GM13976 (cell line): ENCODE measurements at regions not wholly inside any gene's neighbourhood (a gene's known extent, or its start where the extent isn't known, plus 50 kb on each side); places are given as distances from the start of the nearest gene placed in this dataset.

Experiments used
- DNase-seq: peaks from one replicate; pipeline ENCODE4 v3.0.0; 2012; ENCODE audit warnings: low spot score
- in situ Hi-C: fragments of 300-500 bp; cut with MboI; formaldehyde crosslinking; loops from one replicate; pipeline ENCODE4 v1.12.0; 2022; ENCODE audit warnings: low sequenced_read_pairs, mixed read lengths, inconsistent platforms; ENCODE audit not compliant: unreplicated experiment
- TF ChIP-seq, protein P1 (sequence below): IDR thresholded peaks from 2 replicates; pipeline ENCODE4 v1.5.1; 2012; ENCODE audit warnings: borderline replicate concordance, mild to moderate bottlenecking; ENCODE audit not compliant: insufficient read depth; ENCODE audit errors: extremely low read depth, missing control alignments, control extremely low read depth

DNA sequence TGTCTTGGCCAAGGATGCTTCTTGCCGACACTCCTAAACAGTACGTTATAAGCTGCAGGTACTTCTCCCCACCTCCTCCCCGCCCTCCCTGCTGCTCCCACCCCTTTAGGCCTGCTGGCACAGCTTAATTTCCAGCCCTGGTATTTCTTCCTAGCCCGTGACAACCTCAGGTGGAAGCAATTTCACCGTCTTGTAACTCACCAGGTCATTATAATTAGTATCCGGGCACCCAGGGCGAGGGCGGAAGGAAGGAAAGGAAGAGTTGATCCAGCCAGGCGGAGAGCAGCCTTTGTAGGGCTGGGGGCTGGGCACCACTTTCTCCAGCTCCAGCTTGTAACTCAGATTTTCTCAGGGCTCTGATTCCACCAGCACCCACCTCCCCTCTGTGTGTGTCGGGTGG is 153.5 kb upstream of the CSF3R start:
- in situ Hi-C loops: no loop called here
- TF ChIP-seq, protein P1, sequence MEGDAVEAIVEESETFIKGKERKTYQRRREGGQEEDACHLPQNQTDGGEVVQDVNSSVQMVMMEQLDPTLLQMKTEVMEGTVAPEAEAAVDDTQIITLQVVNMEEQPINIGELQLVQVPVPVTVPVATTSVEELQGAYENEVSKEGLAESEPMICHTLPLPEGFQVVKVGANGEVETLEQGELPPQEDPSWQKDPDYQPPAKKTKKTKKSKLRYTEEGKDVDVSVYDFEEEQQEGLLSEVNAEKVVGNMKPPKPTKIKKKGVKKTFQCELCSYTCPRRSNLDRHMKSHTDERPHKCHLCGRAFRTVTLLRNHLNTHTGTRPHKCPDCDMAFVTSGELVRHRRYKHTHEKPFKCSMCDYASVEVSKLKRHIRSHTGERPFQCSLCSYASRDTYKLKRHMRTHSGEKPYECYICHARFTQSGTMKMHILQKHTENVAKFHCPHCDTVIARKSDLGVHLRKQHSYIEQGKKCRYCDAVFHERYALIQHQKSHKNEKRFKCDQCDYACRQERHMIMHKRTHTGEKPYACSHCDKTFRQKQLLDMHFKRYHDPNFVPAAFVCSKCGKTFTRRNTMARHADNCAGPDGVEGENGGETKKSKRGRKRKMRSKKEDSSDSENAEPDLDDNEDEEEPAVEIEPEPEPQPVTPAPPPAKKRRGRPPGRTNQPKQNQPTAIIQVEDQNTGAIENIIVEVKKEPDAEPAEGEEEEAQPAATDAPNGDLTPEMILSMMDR: no peak
- DNase-seq: no peak

DNA sequence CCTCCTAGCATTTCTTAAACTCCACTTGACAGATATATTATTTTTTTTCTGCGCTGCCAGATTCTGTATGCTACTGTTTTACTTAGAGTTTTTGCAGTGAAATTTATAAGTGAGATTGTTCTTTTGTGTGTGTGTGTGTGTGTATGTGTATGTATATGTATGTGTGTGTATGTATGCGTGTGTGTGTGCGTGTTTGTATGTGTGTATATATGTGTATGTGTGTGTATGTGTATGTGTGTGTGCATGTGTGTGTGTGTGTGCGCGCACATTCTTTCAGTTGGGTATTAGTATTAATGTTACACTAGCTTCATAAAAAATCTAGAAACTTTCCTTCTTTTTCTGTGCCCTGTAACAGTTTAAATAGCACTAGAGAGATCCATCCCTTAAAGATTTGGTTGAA is 152.6 kb upstream of the CSF3R start:
- DNase-seq: no peak
- TF ChIP-seq, protein P1: no peak
- in situ Hi-C loops: no loop called here

DNA sequence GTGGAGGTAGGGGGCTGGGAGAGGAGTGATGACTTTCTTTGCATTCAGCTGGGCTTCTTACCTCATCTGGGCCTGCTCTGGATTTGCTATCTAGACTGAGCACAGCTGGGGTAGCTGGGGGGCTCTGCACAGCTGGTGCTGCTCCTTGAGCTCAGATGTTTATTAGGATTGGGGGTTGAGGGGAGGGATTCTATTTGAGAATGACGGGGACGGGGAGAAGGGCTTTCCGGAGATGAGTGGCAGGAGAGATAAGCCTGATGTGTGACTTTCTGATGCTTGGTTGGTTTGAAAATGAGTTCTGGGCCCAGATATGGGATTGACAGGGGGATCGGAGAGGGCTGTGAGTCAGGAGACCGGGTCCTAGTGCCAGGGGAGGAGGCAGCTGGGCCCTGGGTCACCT is 146.1 kb upstream of the CSF3R start:
- TF ChIP-seq, protein P1: no peak
- in situ Hi-C loops: no loop called here
- DNase-seq: no peak

DNA sequence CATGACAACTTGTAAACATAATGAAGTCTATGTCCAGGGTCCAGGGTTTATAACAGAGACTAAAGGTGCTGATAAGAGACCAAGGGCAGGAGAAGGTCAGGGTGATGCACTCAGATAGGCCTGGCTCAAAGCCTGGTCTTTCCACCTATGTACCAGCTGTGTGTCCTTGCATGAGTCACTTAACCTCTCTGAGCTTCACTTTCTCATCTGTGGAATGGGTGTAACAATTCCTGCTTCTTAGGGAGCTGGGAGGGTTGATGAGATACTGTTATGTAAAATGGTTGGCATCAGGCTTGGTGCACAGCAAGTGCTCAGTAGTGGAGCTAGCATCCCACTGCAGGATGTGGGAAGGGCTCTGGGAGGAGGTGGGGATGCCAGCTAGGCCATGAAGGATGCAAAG is 143.7 kb upstream of the CSF3R start:
- DNase-seq: no peak
- in situ Hi-C loops: no loop called here
- TF ChIP-seq, protein P1: no peak

DNA sequence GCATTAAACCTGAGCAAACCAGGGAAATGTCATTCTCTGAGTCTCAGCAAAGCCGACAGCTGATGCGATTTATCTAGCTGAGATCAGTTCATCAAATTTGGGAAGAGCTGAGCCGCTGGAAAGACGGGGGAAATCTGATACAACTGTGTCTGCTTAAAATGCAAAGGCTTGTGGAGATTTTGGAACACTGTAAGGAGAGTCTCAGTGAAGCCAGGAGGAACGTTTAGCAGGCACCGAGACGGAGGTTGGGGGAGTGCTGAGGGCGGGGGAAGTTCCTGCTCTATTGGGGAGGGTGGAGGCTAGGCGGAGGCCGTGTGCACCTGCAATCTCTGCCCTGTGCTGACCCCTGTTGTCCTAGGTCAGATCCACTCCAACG is 143.2 kb upstream of the CSF3R start:
- DNase-seq: no peak
- in situ Hi-C loops: no loop called here
- TF ChIP-seq, protein P1: no peak

DNA sequence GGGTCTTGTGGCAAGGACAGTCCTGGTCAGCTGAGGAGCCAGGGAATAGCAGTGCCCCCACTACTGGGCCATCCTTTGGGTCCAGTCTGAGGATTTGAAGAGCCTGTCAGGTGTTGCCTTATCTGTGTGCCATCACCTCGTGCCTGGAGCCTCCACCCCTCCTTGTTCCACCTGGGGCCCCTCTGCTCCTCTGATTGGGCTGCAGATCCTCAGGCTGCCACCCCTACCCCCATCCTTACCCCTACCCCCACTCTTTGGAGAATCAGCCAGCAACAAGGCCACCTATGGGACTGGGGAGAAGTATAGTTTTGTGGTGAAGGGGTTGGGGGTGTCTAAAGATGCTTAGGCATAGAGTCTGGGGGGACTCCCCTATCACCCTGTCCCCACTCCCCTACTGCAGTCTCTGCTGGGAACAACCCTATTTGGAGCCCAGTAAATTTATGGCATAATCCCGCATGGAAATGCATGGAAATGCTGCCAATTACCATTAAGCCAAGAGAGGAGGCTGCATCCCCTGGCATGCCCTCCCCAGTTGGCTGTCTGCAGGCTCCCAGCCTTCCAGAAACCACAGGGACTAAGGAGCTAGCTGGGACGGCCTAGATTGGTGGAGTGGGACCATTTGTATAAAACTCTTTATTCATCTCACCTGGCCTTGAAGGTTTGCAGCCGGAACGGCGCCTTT is 142.7 kb upstream of the CSF3R start:
- no peak for DNase-seq
- TF ChIP-seq, protein P1: no peak
- in situ Hi-C loops: no loop called here

DNA sequence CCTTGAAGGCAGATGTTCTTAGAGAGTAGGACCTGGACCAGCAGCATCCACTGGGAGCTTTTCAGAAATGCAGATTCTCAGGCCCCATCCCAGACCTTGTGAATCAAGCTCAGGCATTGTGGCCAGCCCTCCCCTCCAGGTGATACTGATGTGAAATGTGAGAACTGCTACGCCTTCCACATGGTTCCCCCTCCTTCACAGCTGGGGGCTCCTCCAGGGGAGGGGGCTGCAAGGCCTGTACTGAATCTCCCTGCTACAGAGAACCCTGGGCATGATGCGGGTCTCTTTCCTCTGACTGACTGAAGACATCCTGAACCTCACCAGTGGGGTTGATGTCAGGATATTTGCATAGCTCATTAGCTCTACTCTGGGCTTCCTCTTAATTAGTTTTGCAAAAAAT is 141.8 kb upstream of the CSF3R start:
- TF ChIP-seq, protein P1: no peak
- in situ Hi-C loops: no loop called here
- DNase-seq: no peak
